HepG2 (cell line): ENCODE measurements at regions not wholly inside any gene's neighbourhood (a gene's known extent, or its start where the extent isn't known, plus 50 kb on each side); places are given as distances from the start of the nearest gene placed in this dataset.

Experiments
- ATAC-seq: fragments of 200-7000 bp; cut with Tn5 transposase; 3 replicates; pipeline ENCODE4 v1.9.1; 2020; ENCODE audit warnings: mild to moderate bottlenecking, moderate library complexity
- BruUV-seq: library from RNA; stranded (reverse); fragments of 400-500 nt; replicated peaks from 2 replicates; lab custom pipeline; 2021; lab: Mats Ljungman, UMichigan
- CTCF ChIA-PET: fragments of 300-600 bp; formaldehyde crosslinking; extraction: SDS; loops from one replicate; lab custom pipeline; 2021; ENCODE audit warnings: low total read pairs, inconsistent platforms, low intra/inter-chr PET ratio; lab: Yijun Ruan, JAX
- POLR2A ChIA-PET: fragments of 350-600 bp; sonication (Branson Sonifier 250); formaldehyde crosslinking; loops from one replicate; lab custom pipeline; 2020; ENCODE audit warnings: antibody characterized with exemption, inconsistent platforms; lab: Yijun Ruan, JAX
- DNase-seq: peaks from one replicate; pipeline ENCODE4 v3.0.0-alpha.2; 2015; ENCODE audit warnings: low spot score
- FAIRE-seq: peaks from 3 replicates; lab custom pipeline; 2011; peaks lifted over from hg19 to GRCh38; lab: Jason Lieb, UNC
- H2AFZ ChIP-seq: one replicate; pipeline ENCODE4 v1.6.1; 2011; ENCODE audit warnings: low read length, inconsistent platforms
- H3K27ac ChIP-seq: fragments of 300-600 bp; 3 replicates; pipeline ENCODE4 v1.8.0; 2011; ENCODE audit warnings: mixed run types, mild to moderate bottlenecking, mixed read lengths, low read length, inconsistent platforms; ENCODE audit not compliant: insufficient read depth; ENCODE audit errors: extremely low read length
- H3K27me3 ChIP-seq, 2 experiments: fragments of 200-600 bp in 1 of 2; 2 replicates in 1 of 2; 3 replicates in 1 of 2; pipeline versions ENCODE4 v1.6.0 to v1.8.0; 2011; ENCODE audit warnings: low read length in 2 of 2, mild to moderate bottlenecking in 2 of 2, moderate library complexity in 2 of 2, inconsistent platforms in 1 of 2; ENCODE audit not compliant: insufficient read depth in 2 of 2, control insufficient read depth in 1 of 2
- H3K36me3 ChIP-seq, 2 experiments: fragments of 200-600 bp in 1 of 2; replicated peaks in 1 of 2; 2 replicates in 1 of 2; 3 replicates in 1 of 2; pipeline versions ENCODE4 v1.5.1 to v1.8.0; 2011; ENCODE audit warnings: low read length in 2 of 2, inconsistent platforms in 1 of 2; ENCODE audit not compliant: insufficient read depth in 2 of 2, control insufficient read depth in 1 of 2
- H3K4me1 ChIP-seq: 2 replicates; pipeline ENCODE4 v1.5.1; 2012; ENCODE audit warnings: low read length, inconsistent platforms; ENCODE audit not compliant: insufficient read depth
- H3K4me2 ChIP-seq: 2 replicates; pipeline ENCODE4 v1.6.0; 2011; ENCODE audit warnings: low read depth, low read length, inconsistent platforms
- H3K4me3 ChIP-seq, 3 experiments: fragments of 200-600 bp in 1 of 3; sonication (generic), shearing (Covaris generic) in 1 of 3; replicated peaks in 1 of 3; 2 replicates each; pipeline ENCODE4 v1.5.1; 2011 to 2016; ENCODE audit warnings: low read length in 3 of 3, inconsistent platforms in 2 of 3, low read depth in 2 of 3, mild to moderate bottlenecking in 2 of 3, control low read depth in 1 of 3, mixed read lengths in 1 of 3; ENCODE audit not compliant: insufficient read depth in 1 of 3
- H3K79me2 ChIP-seq: one replicate; pipeline ENCODE4 v1.6.1; 2011; ENCODE audit warnings: low read length, inconsistent platforms; ENCODE audit not compliant: insufficient read depth
- H3K9ac ChIP-seq: 2 replicates; pipeline ENCODE4 v1.6.0; 2011; ENCODE audit warnings: mild to moderate bottlenecking, low read depth, low read length, inconsistent platforms; ENCODE audit not compliant: insufficient read depth
- H3K9me3 ChIP-seq: 2 replicates; pipeline ENCODE4 v1.5.1; 2012; ENCODE audit warnings: mild to moderate bottlenecking, low read length
- H4K20me1 ChIP-seq: 2 replicates; pipeline ENCODE4 v1.6.0; 2011; ENCODE audit warnings: inconsistent platforms, mild to moderate bottlenecking, low read length, moderate library complexity; ENCODE audit not compliant: insufficient read depth
- ATF7 ChIP-seq, 2 experiments: fragments of 450-650 bp in 1 of 2; sonication (generic) in 1 of 2; formaldehyde crosslinking in 1 of 2; IDR thresholded peaks; 2 replicates each; pipeline versions ENCODE4 v1.4.0 to v1.6.1; 2016 to 2020; ENCODE audit warnings: antibody characterized with exemption in 1 of 2, mild to moderate bottlenecking in 1 of 2, missing genetic modification reagents in 1 of 2
- ELF1 ChIP-seq: sonication (generic); formaldehyde crosslinking; IDR thresholded peaks from 2 replicates; pipeline ENCODE4 v1.4.0; 2020; ENCODE audit warnings: missing genetic modification reagents
- HIVEP1 ChIP-seq: sonication (generic); formaldehyde crosslinking; IDR thresholded peaks from 2 replicates; pipeline ENCODE4 v1.4.0; 2020; ENCODE audit warnings: mild to moderate bottlenecking, missing genetic modification reagents
- KDM2A ChIP-seq: sonication (generic); formaldehyde crosslinking; IDR thresholded peaks from 2 replicates; pipeline ENCODE4 v1.4.0; 2020; ENCODE audit warnings: low read depth, missing genetic modification reagents, borderline replicate concordance
- NFYB ChIP-seq: sonication (generic); formaldehyde crosslinking; IDR thresholded peaks from 2 replicates; pipeline ENCODE4 v1.4.0; 2020; ENCODE audit warnings: missing genetic modification reagents
- NFYC ChIP-seq: IDR thresholded peaks from 2 replicates; pipeline ENCODE4 v1.6.1; 2016; ENCODE audit warnings: missing genetic modification reagents, missing compliant biosample characterization
- SRF ChIP-seq: IDR thresholded peaks from 2 replicates; pipeline ENCODE4 v1.6.1; 2011; ENCODE audit warnings: mild to moderate bottlenecking, low read depth, low read length, moderate library complexity
- STAG1 ChIP-seq: sonication (generic); formaldehyde crosslinking; IDR thresholded peaks from 2 replicates; pipeline ENCODE4 v1.4.0; 2020; ENCODE audit warnings: missing genetic modification reagents
- YEATS4 ChIP-seq: sonication (generic); formaldehyde crosslinking; IDR thresholded peaks from 2 replicates; pipeline ENCODE4 v1.4.0; 2020; ENCODE audit warnings: missing genetic modification reagents, borderline replicate concordance
- ZMAT3 ChIP-seq: sonication (generic); formaldehyde crosslinking; conservative IDR thresholded peaks from 2 replicates; pipeline ENCODE4 v1.7.0; 2021; ENCODE audit warnings: missing genetic modification reagents
- ZNF264 ChIP-seq: sonication (generic); formaldehyde crosslinking; IDR thresholded peaks from 2 replicates; pipeline ENCODE4 v1.4.0; 2020; ENCODE audit warnings: missing genetic modification reagents
- ZNF33B ChIP-seq: sonication (generic); formaldehyde crosslinking; IDR thresholded peaks from 2 replicates; pipeline ENCODE4 v1.5.1; 2020; ENCODE audit warnings: mild to moderate bottlenecking, missing genetic modification reagents
- ZNF746 ChIP-seq: sonication (generic); formaldehyde crosslinking; IDR thresholded peaks from 2 replicates; pipeline ENCODE4 v1.8.0; 2022; ENCODE audit warnings: mild to moderate bottlenecking, missing genetic modification reagents
- WGBS: methylation state at CpG from one replicate; pipeline ENCODE4 v1.1.6; 2017; ENCODE audit warnings: low lambda C conversion rate; 5-methylcytosine and 5-hydroxymethylcytosine counted together
- in situ Hi-C: cut with HindIII; loops from 2 replicates; pipeline ENCODE4 v1.10.0; 2017; ENCODE audit warnings: low pct_unique_long_range_greater_than_20kb; ENCODE audit not compliant: extremely low pct_ligation_motif_present
- intact Hi-C: fragments of 100-400 bp; cut with micrococcal nuclease; formaldehyde crosslinking; loops from one replicate; pipeline ENCODE4 v1.10.0; 2022; ENCODE audit not compliant: unreplicated experiment
- TF ChIP-seq, protein P1 (sequence below): sonication (generic); formaldehyde crosslinking; IDR thresholded peaks from 2 replicates; pipeline ENCODE4 v1.8.1; 2023; ENCODE audit warnings: mild to moderate bottlenecking, moderate library complexity, missing genetic modification reagents

- no peaks in the 10 kb centered on the region for H3K36me3 ChIP-seq
- FAIRE-seq (no peak), DNase-seq (no peak), ATAC-seq (peak; percentile 89)
- H3K4me2 ChIP-seq, result no peak overlapping the region
- intact Hi-C loops (no loop called here), in situ Hi-C loops (no loop called here)
- peaks cover 45% of the 10 kb centered on the region for H3K9me3 ChIP-seq
- H3K27me3 ChIP-seq, result no peaks in the 10 kb centered on the region
- 33% methylated on average over 1 of the region's 2 CpGs for WGBS
- no peaks in the 10 kb centered on the region for H4K20me1 ChIP-seq
- ChIA-PET POLR2A (no interaction called here), CTCF (no interaction called here)
- no peak overlapping the region for H3K9ac ChIP-seq
- BruUV-seq, result no TSS peak
- no peaks in the 10 kb centered on the region for H3K4me1 ChIP-seq
- no peak for TF ChIP-seq ZMAT3 (CRISPR knock-in tag)
- TF ChIP-seq STAG1 (CRISPR knock-in tag), result 0 out of 2 replicates have a peak, but pooled peaks have one; percentile 6
- no peak for TF ChIP-seq NFYC (CRISPR knock-in tag)
- H3K27ac ChIP-seq, result no peak overlapping the region
- no peak overlapping the region for H3K4me3 ChIP-seq
- no peak overlapping the region for H2AFZ ChIP-seq
- no peaks in the 10 kb centered on the region for H3K79me2 ChIP-seq
Observed at GRCh38 chr3:34394978-34395748, 596.7 kb downstream of the PDCD6IP start.

DNA sequence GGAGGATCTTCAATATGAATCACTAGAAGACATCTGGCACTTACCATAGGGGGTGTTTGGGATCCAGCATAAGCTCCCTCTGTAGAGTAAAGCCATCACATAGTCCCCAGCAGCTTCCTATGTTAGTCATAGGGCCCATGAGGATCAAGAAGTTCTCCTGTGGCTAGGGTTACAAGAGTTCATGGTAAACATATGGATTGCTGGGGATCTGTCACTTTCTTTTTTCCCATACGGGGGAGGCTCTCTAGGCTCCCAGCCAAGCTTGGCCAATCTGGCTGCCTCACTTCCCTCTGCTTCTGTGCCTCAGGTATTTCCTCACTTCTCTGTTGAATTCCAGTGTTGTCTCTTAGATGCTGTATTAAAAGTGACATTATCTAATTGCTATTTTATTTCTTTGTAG, 597.9 kb downstream of the PDCD6IP start:
- WGBS, result 0% methylated on average over 1 of the region's 1 CpG
- intact Hi-C loops (no loop called here), in situ Hi-C loops (no loop called here)
- Histone ChIP-seq H3K9ac (no peak overlapping the region), H4K20me1 (no peaks in the 10 kb centered on the region), H3K4me1 (no peaks in the 10 kb centered on the region), H3K9me3 (peaks cover 56% of the 10 kb centered on the region), H3K27me3 (no peaks in the 10 kb centered on the region), H3K4me2 (no peak overlapping the region), H3K4me3 (no peak overlapping the region), H2AFZ (no peak overlapping the region), H3K36me3 (no peaks in the 10 kb centered on the region), H3K27ac (no peak overlapping the region), H3K79me2 (no peaks in the 10 kb centered on the region)
- BruUV-seq, result no TSS peak
- ATAC-seq (no peak), DNase-seq (no peak), FAIRE-seq (no peak)
- CTCF ChIA-PET, result no interaction called here
- TF ChIP-seq, protein P1, sequence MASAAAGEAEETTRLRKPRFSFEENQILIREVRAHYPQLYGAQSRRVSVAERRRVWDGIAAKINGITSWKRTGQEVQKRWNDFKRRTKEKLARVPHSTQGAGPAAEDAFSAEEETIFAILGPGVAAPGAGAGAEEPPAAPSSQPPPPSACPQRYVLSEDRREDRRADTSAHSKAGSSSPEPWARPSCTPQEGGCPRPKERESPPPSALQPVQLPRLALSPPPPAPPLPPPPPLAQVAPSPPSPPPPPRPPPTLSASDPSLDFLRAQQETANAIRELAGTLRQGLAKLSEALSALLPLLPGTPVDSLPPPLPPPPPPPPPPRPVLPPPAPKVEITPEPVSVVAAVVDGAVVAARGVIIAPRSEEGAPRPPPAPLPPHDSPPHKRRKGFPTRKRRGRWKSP (CRISPR knock-in tag), result no peak
- TF ChIP-seq ATF7 (IDR thresholded peaks at IDR 0.05) (no peak), ATF7 (CRISPR knock-in tag; IDR thresholded peaks at IDR 0.05) (no peak), ELF1 (CRISPR knock-in tag) (no peak), ZNF746 (CRISPR knock-in tag) (no peak), HIVEP1 (no peak), SRF (no peak), ZNF264 (no peak), ZNF33B (no peak), YEATS4 (CRISPR knock-in tag) (no peak), KDM2A (no peak), NFYB (CRISPR knock-in tag) (no peak)
- POLR2A ChIA-PET, result no interaction called here
